ENCODE measurements at regions not wholly inside any gene's neighbourhood (a gene's known extent, or its start where the extent isn't known, plus 50 kb on each side); places are given as distances from the start of the nearest gene placed in this dataset.

- TF ChIP-seq EZH2phosphoT487 (IDR thresholded peaks at IDR 0.05; ENCODE audit: insufficient read depth, low read depth) (no peak), EZH2 (IDR thresholded peaks at IDR 0.05; ENCODE audit: insufficient read depth, poor library complexity, severe bottlenecking) (no peak)
These were observed 1136.4 kb upstream of the TMEM132C start for GRCh38 chr12:127130506-127131124.

All from GM23248 (cell line).